22Rv1 (cell line): ENCODE measurements at regions not wholly inside any gene's neighbourhood (a gene's known extent, or its start where the extent isn't known, plus 50 kb on each side); places are given as distances from the start of the nearest gene placed in this dataset.

Experiments
- H3K27ac ChIP-seq: fragments of 450-650 bp; 2 replicates; pipeline ENCODE4 v1.5.1; 2017
- ZFX ChIP-seq: fragments of 450-650 bp; IDR thresholded peaks from 2 replicates; pipeline ENCODE4 v1.6.1; 2017; ENCODE audit warnings: antibody characterized with exemption, borderline replicate concordance
- TF ChIP-seq, protein P1 (sequence below): fragments of 450-650 bp; IDR thresholded peaks from 2 replicates; pipeline ENCODE4 v1.5.1; 2017; ENCODE audit warnings: mild to moderate bottlenecking

DNA sequence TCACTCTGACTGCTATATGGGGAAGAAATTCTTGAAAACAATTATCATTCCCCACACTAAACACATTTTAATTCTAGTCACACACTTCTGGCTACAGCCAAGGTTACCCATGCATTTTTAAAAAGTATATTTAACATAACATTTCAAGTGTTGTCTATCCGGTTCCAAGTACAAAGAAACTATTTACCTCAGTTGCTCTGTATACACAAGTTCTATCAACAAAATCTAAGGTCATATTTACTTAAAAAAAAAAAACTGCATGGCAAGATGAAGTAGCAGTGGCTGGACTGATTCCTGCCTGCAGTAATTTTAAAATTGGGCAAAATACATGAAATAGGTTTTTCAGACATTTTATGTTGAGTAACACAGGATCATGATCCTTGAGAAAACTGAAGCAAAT, 155.9 kb upstream of the TOM1L1 start:
- peak overlapping the region; percentile 74 for H3K27ac ChIP-seq
- no peak for TF ChIP-seq ZFX
- TF ChIP-seq, protein P1, sequence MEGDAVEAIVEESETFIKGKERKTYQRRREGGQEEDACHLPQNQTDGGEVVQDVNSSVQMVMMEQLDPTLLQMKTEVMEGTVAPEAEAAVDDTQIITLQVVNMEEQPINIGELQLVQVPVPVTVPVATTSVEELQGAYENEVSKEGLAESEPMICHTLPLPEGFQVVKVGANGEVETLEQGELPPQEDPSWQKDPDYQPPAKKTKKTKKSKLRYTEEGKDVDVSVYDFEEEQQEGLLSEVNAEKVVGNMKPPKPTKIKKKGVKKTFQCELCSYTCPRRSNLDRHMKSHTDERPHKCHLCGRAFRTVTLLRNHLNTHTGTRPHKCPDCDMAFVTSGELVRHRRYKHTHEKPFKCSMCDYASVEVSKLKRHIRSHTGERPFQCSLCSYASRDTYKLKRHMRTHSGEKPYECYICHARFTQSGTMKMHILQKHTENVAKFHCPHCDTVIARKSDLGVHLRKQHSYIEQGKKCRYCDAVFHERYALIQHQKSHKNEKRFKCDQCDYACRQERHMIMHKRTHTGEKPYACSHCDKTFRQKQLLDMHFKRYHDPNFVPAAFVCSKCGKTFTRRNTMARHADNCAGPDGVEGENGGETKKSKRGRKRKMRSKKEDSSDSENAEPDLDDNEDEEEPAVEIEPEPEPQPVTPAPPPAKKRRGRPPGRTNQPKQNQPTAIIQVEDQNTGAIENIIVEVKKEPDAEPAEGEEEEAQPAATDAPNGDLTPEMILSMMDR = no peak

DNA sequence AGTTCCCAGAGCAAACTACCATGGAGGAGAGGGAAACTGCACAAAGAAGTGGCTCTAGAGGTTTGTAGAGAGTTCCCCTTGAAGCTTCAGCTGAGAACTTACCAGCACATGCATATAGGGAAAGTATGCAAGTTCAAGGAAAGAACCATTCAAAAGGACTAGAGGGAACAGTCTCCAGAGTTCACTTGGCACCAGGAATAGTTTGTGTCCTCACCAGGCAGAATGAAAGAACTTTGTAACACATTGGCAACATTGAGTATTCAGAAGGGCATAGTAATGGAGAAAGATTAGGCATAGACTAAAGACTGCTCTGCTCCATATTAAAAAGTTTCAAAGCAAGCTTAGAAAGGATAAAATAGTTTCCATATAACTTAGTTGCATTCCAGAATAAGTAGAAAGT, 155.4 kb upstream of the TOM1L1 start:
- TF ChIP-seq ZFX = no peak
- TF ChIP-seq, protein P1 = no peak
- H3K27ac ChIP-seq = peak overlapping the region; percentile 74

DNA sequence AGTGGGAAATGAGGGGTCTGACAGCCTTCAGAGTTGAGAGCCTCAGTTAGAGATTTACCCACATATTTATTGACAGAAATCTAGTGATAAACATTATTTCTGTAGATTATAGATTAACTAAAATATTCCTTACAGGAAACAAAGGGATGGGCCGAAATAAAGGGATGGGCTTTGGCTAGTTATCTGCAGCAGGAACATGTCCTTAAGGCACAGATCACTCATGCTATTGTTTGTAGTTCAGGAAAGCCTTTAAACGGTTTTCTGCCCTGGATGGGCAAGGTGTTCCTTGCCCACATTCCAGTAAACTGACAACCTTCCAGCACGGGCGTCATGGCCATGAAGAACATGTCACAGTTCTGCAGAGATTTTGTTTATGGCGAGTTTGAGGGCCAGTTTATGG, 154.8 kb upstream of the TOM1L1 start:
- H3K27ac ChIP-seq = peak overlapping the region; percentile 74
- TF ChIP-seq, protein P1 = no peak
- TF ChIP-seq ZFX = no peak

DNA sequence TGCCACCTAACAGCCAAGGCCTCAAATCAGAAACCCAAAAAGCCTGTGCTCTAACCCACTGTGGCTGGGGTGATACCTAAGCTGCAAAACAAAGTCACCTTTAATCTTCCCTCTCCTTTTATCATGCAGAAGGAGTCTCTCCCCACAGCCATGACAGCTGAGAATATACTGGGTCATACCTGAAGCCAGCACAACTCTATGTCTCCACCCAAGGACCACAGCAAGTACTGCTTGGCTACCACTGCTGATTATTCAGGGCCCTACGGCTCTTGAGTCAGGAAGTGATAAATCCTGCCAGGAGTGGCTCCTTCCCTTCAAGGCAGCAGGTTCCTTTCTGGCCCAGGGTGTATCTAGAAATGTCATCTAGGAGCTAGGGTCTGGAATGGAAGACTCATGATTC, 151.5 kb upstream of the TOM1L1 start:
- TF ChIP-seq, protein P1 = peak; percentile 36
- TF ChIP-seq ZFX = no peak
- no peak overlapping the region for H3K27ac ChIP-seq

DNA sequence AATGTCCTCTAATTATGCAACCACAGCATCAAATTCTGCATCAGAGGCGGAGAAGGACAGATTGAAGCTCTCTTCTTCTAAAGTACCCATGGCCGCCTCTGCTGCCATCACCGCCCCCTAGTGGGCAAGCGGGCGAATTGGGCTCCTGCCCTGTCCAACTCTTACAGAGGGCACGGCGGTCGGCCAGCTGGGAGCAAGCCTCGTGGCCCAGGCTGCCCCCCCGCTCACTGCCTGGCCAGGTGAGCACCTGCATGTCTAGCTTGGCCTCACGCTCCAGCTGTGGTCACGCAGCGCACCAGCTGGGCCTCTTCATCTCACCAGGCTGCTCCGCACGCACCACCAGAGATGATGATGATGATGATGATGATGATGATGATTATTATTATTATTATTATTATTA, 146.1 kb upstream of the TOM1L1 start:
- TF ChIP-seq ZFX = no peak
- TF ChIP-seq, protein P1 = peak; percentile 75
- no peak overlapping the region for H3K27ac ChIP-seq

DNA sequence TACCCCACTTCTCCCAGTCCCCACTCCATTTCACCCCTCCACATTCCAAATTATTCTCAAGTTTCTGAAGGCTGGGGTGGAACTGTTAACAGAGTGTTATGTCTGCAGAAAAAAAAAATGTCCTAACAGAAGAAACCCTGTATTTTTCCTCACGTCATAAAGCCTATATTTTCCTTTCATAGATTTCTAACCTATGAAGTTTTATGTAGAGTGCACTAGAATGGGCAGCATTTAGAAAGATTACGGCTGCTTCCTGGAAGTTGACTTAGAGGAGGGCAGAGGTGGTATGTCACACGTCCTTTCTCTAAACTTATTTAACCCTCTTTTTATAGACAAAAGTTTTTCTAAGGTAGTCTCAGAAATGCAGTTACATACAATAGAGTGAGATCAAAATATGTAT, 139.8 kb upstream of the TOM1L1 start:
- TF ChIP-seq, protein P1 = no peak
- TF ChIP-seq ZFX = no peak
- H3K27ac ChIP-seq = no peak overlapping the region

DNA sequence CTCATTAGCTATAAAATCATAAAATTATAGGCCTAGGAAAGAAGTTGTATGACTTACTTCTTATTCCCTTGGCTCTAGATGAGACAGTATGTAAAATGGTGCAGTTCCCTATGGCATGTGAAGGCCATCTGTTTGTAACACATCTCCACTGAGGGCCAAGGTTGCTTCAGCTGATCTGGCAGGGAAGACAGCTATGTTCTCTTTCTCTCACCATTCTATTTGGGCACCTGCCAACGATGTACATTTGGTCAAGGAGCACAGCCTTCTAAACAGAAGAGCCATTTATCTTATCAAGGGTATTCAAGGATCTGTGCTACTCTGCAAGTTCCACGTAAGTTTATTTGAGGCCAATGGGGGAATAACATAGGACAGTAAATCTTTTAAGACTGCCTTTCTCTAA, 129.8 kb upstream of the TOM1L1 start:
- H3K27ac ChIP-seq = no peak overlapping the region
- TF ChIP-seq ZFX = no peak
- TF ChIP-seq, protein P1 = no peak
